SK-N-SH treated with all-trans-retinoic acid at 6 μM for 48 hours (cell line): ENCODE measurements at regions not wholly inside any gene's neighbourhood (a gene's known extent, or its start where the extent isn't known, plus 50 kb on each side); places are given as distances from the start of the nearest gene placed in this dataset.

ENCODE experiments used
- ARNTL ChIP-seq: fragments of 450-650 bp; formaldehyde crosslinking; IDR thresholded peaks from 2 replicates; pipeline ENCODE4 v1.5.0; 2020; ENCODE audit warnings: low read depth, mild to moderate bottlenecking, moderate library complexity, borderline replicate concordance
- CSDC2 ChIP-seq: fragments of 250-450 bp; sonication (Bioruptor Pico); IDR thresholded peaks from 2 replicates; pipeline ENCODE4 v1.5.0; 2020; ENCODE audit warnings: mild to moderate bottlenecking, moderate library complexity
- CSRNP3 ChIP-seq: fragments of 250-450 bp; sonication (Bioruptor Pico); IDR thresholded peaks from 2 replicates; pipeline ENCODE4 v1.5.1; 2021; ENCODE audit warnings: mild to moderate bottlenecking, moderate library complexity
- PATZ1 ChIP-seq: fragments of 250-450 bp; sonication (Bioruptor Pico); IDR thresholded peaks from 2 replicates; pipeline ENCODE4 v1.8.0; 2020; ENCODE audit warnings: mild to moderate bottlenecking, moderate library complexity, borderline replicate concordance
- ZFP3 ChIP-seq: fragments of 250-450 bp; sonication (Bioruptor Pico); IDR thresholded peaks from 2 replicates; pipeline ENCODE4 v1.5.0; 2020; ENCODE audit warnings: mild to moderate bottlenecking, moderate library complexity

GRCh38 chr6:144688713-144689112, 403.6 kb downstream of the UTRN start:
- TF ChIP-seq CSDC2 (CRISPR knock-in tag) (no peak), CSRNP3 (no peak), ZFP3 (CRISPR knock-in tag) (no peak), ARNTL (CRISPR knock-in tag) (no peak), PATZ1 (CRISPR knock-in tag) (no peak)
